NB4 (cell line): ENCODE measurements at regions not wholly inside any gene's neighbourhood (a gene's known extent, or its start where the extent isn't known, plus 50 kb on each side); places are given as distances from the start of the nearest gene placed in this dataset.

Source experiments
- MYC ChIP-seq: IDR thresholded peaks from 2 replicates; pipeline ENCODE4 v1.6.1; 2011; ENCODE audit warnings: low read depth, low read length
- POLR2A ChIP-seq: IDR thresholded peaks from 2 replicates; pipeline ENCODE4 v1.6.1; 2011; ENCODE audit warnings: mild to moderate bottlenecking; ENCODE audit not compliant: insufficient read length; ENCODE audit errors: extremely low read depth
- TF ChIP-seq, protein P1 (sequence below): IDR thresholded peaks from one replicate; pipeline ENCODE4 v1.5.1; 2012; ENCODE audit warnings: low read depth, low read length

GRCh38 chr13:100958831-100959230 lies 284.2 kb upstream of the TMTC4 start:
- TF ChIP-seq, protein P1, sequence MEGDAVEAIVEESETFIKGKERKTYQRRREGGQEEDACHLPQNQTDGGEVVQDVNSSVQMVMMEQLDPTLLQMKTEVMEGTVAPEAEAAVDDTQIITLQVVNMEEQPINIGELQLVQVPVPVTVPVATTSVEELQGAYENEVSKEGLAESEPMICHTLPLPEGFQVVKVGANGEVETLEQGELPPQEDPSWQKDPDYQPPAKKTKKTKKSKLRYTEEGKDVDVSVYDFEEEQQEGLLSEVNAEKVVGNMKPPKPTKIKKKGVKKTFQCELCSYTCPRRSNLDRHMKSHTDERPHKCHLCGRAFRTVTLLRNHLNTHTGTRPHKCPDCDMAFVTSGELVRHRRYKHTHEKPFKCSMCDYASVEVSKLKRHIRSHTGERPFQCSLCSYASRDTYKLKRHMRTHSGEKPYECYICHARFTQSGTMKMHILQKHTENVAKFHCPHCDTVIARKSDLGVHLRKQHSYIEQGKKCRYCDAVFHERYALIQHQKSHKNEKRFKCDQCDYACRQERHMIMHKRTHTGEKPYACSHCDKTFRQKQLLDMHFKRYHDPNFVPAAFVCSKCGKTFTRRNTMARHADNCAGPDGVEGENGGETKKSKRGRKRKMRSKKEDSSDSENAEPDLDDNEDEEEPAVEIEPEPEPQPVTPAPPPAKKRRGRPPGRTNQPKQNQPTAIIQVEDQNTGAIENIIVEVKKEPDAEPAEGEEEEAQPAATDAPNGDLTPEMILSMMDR: no peak
- no peak for TF ChIP-seq POLR2A
- TF ChIP-seq MYC: no peak
